CD4-positive, alpha-beta T cell (primary cell): ENCODE measurements at regions not wholly inside any gene's neighbourhood (a gene's known extent, or its start where the extent isn't known, plus 50 kb on each side); places are given as distances from the start of the nearest gene placed in this dataset.
A peak's percentile ranks its signal among the peaks of the same experiment; 100 is the strongest.

ENCODE experiments used
- ATAC-seq: fragments of 200-7000 bp; cut with Tn5 transposase; one replicate; pipeline ENCODE4 v1.10.0; 2022; ENCODE audit warnings: mild to moderate bottlenecking; ENCODE audit not compliant: poor library complexity
- CTCF ChIA-PET: fragments of 350-600 bp; sonication (Branson Sonifier 250); formaldehyde crosslinking; loops from one replicate; lab custom pipeline; 2021; ENCODE audit warnings: antibody characterized with exemption, inconsistent platforms; lab: Charles Lee
- POLR2A ChIA-PET: fragments of 350-600 bp; sonication (Branson Sonifier 250); formaldehyde crosslinking; loops from one replicate; lab custom pipeline; 2021; ENCODE audit warnings: antibody characterized with exemption, inconsistent platforms; lab: Charles Lee
- DNase-seq, 14 experiments: peaks; one replicate each; pipeline ENCODE4 v3.0.0-alpha.2; 2013 to 2020; ENCODE audit warnings: mixed read lengths in 2 of 14
- H3K27ac ChIP-seq, 2 donors: one replicate each; pipeline versions ENCODE4 v1.5.1 to v1.7.0; 2013; ENCODE audit warnings: low read length in 2 of 2, low read depth in 1 of 2, mild to moderate bottlenecking in 1 of 2
- H3K27me3 ChIP-seq, 2 experiments: 1 replicate in 1 of 2; 2 replicates in 1 of 2; pipeline versions ENCODE4 v1.6.1 to v1.7.0; 2013; ENCODE audit warnings: low read length in 2 of 2, control low read depth in 1 of 2, mild to moderate bottlenecking in 1 of 2, moderate library complexity in 1 of 2; ENCODE audit not compliant: insufficient read depth in 2 of 2, control insufficient read depth in 1 of 2
- H3K36me3 ChIP-seq: one replicate; pipeline ENCODE4 v1.6.1; 2013; ENCODE audit warnings: low read length, control low read depth; ENCODE audit not compliant: insufficient read depth
- H3K4me1 ChIP-seq: one replicate; pipeline ENCODE4 v1.6.1; 2013; ENCODE audit warnings: low read length, control low read depth; ENCODE audit not compliant: insufficient read depth
- H3K4me3 ChIP-seq: one replicate; pipeline ENCODE4 v1.5.1; 2013; ENCODE audit warnings: mild to moderate bottlenecking, low read length, moderate library complexity
- H3K9me3 ChIP-seq, 2 experiments: 1 replicate in 1 of 2; 2 replicates in 1 of 2; pipeline versions ENCODE4 v1.6.1 to v1.7.0; 2013; ENCODE audit warnings: low read length in 2 of 2, mild to moderate bottlenecking in 2 of 2, control low read depth in 1 of 2, moderate library complexity in 1 of 2; ENCODE audit not compliant: control insufficient read depth in 1 of 2, insufficient read depth in 1 of 2
- H3K27ac Mint-ChIP-seq: one replicate; pipeline ENCODE4 v1.8.0; 2020; ENCODE audit warnings: mixed read lengths
- H3K27me3 Mint-ChIP-seq: one replicate; pipeline ENCODE4 v1.8.0; 2021; ENCODE audit warnings: mixed read lengths
- H3K36me3 Mint-ChIP-seq: one replicate; pipeline ENCODE4 v1.8.0; 2021; ENCODE audit warnings: low read depth, mixed read lengths
- H3K4me1 Mint-ChIP-seq: one replicate; pipeline ENCODE4 v1.8.0; 2021; ENCODE audit warnings: low read depth, mixed read lengths
- H3K4me3 Mint-ChIP-seq: one replicate; pipeline ENCODE4 v1.8.0; 2020; ENCODE audit warnings: mild to moderate bottlenecking, mixed read lengths
- H3K9me3 Mint-ChIP-seq: one replicate; pipeline ENCODE4 v1.8.0; 2020; ENCODE audit warnings: mixed read lengths
- intact Hi-C, 2 experiments: fragments of 100-400 bp; cut with DNase I in 1 of 2; cut with micrococcal nuclease in 1 of 2; formaldehyde crosslinking; loops; one replicate each; pipeline versions ENCODE4 v1.15.1 to v1.9.0; 2023 to 2025; cut with DNase I, micrococcal nuclease
- TF ChIP-seq, protein P1 (sequence below): fragments of 200-600 bp; IDR thresholded peaks from one replicate; pipeline ENCODE4 v1.8.0; 2022; ENCODE audit warnings: antibody characterized with exemption, mild to moderate bottlenecking

DNA sequence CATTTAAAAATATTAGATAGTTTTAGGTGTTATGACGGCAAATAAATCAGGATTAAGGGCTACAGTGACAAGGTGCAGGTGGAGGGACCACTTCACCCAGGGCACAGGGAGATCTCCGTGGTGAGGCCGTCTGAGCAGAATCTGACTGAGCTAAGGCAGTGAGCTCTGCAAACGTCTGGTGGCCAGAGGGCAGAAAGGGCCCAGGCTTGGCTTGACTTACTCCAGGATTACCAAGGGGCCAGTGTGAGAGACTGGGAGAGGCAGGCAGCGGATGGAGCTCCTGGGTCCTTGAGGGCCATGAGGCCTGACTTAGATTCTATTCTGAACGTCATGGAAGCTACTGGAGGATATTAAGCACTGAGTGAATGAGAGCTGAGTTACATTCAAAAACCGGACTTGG, 125.9 kb upstream of the B3GAT1 start:
- intact Hi-C loops = no loop called here
- no peaks in the 10 kb centered on the region for H3K9me3 Mint-ChIP-seq
- H3K27me3 Mint-ChIP-seq = peaks cover 26% of the 10 kb centered on the region

DNA sequence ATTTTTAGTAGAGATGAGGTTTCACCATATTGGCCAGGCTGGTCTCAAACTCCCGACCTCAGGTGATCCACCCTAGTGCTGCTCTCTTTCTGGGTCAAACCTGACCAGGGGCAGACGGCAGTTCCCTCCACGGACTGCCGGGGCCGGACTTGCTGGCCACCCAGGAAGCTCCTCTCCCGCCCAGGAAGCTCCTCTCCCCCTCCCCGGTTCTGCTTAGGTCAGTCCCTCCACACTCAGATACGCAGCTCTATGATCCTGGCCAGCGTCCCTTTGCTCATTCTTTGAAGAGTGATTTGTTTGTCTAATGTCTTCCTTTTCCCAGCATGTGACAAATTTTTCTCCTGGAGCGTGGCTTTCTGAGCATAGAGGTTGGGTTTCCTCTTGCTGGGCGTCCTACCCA, 125.3 kb upstream of the B3GAT1 start:
- Mint-ChIP-seq H3K27ac (no peak overlapping the region), H3K9me3 (no peaks in the 10 kb centered on the region), H3K27me3 (peaks cover 26% of the 10 kb centered on the region), H3K4me1 (no peaks in the 10 kb centered on the region), H3K36me3 (no peaks in the 10 kb centered on the region), H3K4me3 (no peak overlapping the region)
- ATAC-seq (no peak), DNase-seq (peak in 1 of 14 experiments; percentile 15)
- Histone ChIP-seq H3K27me3 (peaks cover 0 to 5% of the 10 kb centered on the region in 2 experiments), H3K27ac (no peak overlapping the region), H3K4me3 (no peak overlapping the region), H3K36me3 (no peaks in the 10 kb centered on the region), H3K4me1 (no peaks in the 10 kb centered on the region), H3K9me3 (peaks cover 0 to 12% of the 10 kb centered on the region in 2 experiments)
- intact Hi-C loops = no loop called here
- TF ChIP-seq, protein P1, sequence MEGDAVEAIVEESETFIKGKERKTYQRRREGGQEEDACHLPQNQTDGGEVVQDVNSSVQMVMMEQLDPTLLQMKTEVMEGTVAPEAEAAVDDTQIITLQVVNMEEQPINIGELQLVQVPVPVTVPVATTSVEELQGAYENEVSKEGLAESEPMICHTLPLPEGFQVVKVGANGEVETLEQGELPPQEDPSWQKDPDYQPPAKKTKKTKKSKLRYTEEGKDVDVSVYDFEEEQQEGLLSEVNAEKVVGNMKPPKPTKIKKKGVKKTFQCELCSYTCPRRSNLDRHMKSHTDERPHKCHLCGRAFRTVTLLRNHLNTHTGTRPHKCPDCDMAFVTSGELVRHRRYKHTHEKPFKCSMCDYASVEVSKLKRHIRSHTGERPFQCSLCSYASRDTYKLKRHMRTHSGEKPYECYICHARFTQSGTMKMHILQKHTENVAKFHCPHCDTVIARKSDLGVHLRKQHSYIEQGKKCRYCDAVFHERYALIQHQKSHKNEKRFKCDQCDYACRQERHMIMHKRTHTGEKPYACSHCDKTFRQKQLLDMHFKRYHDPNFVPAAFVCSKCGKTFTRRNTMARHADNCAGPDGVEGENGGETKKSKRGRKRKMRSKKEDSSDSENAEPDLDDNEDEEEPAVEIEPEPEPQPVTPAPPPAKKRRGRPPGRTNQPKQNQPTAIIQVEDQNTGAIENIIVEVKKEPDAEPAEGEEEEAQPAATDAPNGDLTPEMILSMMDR = no peak
- POLR2A ChIA-PET = no interaction called here
- CTCF ChIA-PET = no interaction called here

More for the DNA sequence above, 125.9 kb upstream of the B3GAT1 start:
- no peaks in the 10 kb centered on the region for H3K36me3 ChIP-seq
- no peak overlapping the region for H3K27ac Mint-ChIP-seq
- no peaks in the 10 kb centered on the region for H3K4me1 Mint-ChIP-seq
- peaks cover 0 to 12% of the 10 kb centered on the region in 2 experiments for H3K9me3 ChIP-seq
- no peaks in the 10 kb centered on the region for H3K36me3 Mint-ChIP-seq
- H3K4me1 ChIP-seq = no peaks in the 10 kb centered on the region
- H3K27me3 ChIP-seq = peaks cover 0 to 5% of the 10 kb centered on the region in 2 experiments
- ATAC-seq = no peak
- TF ChIP-seq, protein P1 = no peak
- H3K4me3 ChIP-seq = no peak overlapping the region
- ChIA-PET CTCF (no interaction called here), POLR2A (no interaction called here)
- no peak overlapping the region for H3K27ac ChIP-seq
- peak in 1 of 14 experiments; percentile 11 for DNase-seq
- H3K4me3 Mint-ChIP-seq = no peak overlapping the region

DNA sequence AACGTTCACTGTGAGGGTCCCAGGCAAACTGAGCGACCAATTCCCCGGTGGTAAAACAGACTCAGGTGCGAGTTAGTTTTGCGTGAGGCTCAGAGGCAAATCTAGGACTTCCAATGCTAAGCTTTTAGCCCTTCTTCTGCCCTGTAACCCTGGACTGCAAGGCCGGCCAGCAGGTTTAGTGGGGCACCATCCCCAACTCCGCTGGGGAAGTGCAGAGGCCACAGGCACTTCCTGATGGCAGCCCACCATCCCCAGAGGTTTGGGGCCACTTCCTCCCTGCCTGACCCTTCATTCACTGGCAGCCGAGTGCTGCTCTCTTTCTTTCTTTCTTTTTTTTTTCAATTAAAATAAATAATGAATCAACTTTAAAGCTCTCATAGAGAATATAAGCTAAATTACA, 124.6 kb upstream of the B3GAT1 start:
- H3K27ac ChIP-seq = no peak overlapping the region
- Mint-ChIP-seq H3K9me3 (no peaks in the 10 kb centered on the region), H3K4me3 (no peak overlapping the region), H3K27me3 (peaks cover 26% of the 10 kb centered on the region), H3K4me1 (no peaks in the 10 kb centered on the region), H3K27ac (no peak overlapping the region), H3K36me3 (no peaks in the 10 kb centered on the region)
- H3K4me3 ChIP-seq = no peak overlapping the region
- DNase-seq = no peak
- ChIA-PET CTCF (no interaction called here), POLR2A (no interaction called here)
- H3K4me1 ChIP-seq = no peaks in the 10 kb centered on the region
- peaks cover 0 to 8% of the 10 kb centered on the region in 2 experiments for H3K9me3 ChIP-seq
- intact Hi-C loops = no loop called here
- peaks cover 0 to 5% of the 10 kb centered on the region in 2 experiments for H3K27me3 ChIP-seq
- no peaks in the 10 kb centered on the region for H3K36me3 ChIP-seq
- no peak for ATAC-seq
- TF ChIP-seq, protein P1 = no peak
